Fibroblast of skin of right biceps (primary cell): ENCODE measurements at regions not wholly inside any gene's neighbourhood (a gene's known extent, or its start where the extent isn't known, plus 50 kb on each side); places are given as distances from the start of the nearest gene placed in this dataset.

Experiments
- DNase-seq: peaks from one replicate; pipeline ENCODE4 v3.0.0-alpha.2; 2013

GRCh38 chr11:19355601-19356000 is 114.9 kb upstream of the E2F8 start:
- no peak for DNase-seq

- DNase-seq = no peak
Measured at GRCh38 chr11:19353287-19353850, 112.6 kb upstream of the E2F8 start.

- no peak for DNase-seq
Measured at GRCh38 chr11:19352771-19353160, 112.0 kb upstream of the E2F8 start.

- no peak for DNase-seq
Measured at GRCh38 chr11:19352072-19352770, 111.5 kb upstream of the E2F8 start.

- no peak for DNase-seq
Measured at GRCh38 chr11:19351426-19351825, 110.7 kb upstream of the E2F8 start.

GRCh38 chr11:19350160-19350559 is 109.4 kb upstream of the E2F8 start:
- DNase-seq = no peak

- peak; percentile 33 for DNase-seq
Measured at GRCh38 chr11:19349340-19350025, 108.7 kb upstream of the E2F8 start.

GRCh38 chr11:19347911-19348310 is 107.2 kb upstream of the E2F8 start:
- DNase-seq = peak; percentile 28

- DNase-seq = peak; percentile 22
Measured at GRCh38 chr11:19345848-19346681, 105.3 kb upstream of the E2F8 start.

GRCh38 chr11:19345519-19345847 is 104.7 kb upstream of the E2F8 start:
- DNase-seq = peak; percentile 28

GRCh38 chr11:19344661-19345518 is 104.1 kb upstream of the E2F8 start:
- DNase-seq = peak; percentile 54

GRCh38 chr11:19342036-19342435 is 101.3 kb upstream of the E2F8 start:
- DNase-seq = no peak

- DNase-seq = no peak
Measured at GRCh38 chr11:19338375-19338774, 97.6 kb upstream of the E2F8 start.

GRCh38 chr11:19337779-19338178 is 97.0 kb upstream of the E2F8 start:
- DNase-seq = no peak

- no peak for DNase-seq
Measured at GRCh38 chr11:19336331-19336730, 95.6 kb upstream of the E2F8 start.

- DNase-seq = no peak
Measured at GRCh38 chr11:19332476-19332875, 91.7 kb upstream of the E2F8 start.

GRCh38 chr11:19330416-19330815 is 89.7 kb upstream of the E2F8 start:
- no peak for DNase-seq

GRCh38 chr11:19329970-19330369 is 89.2 kb upstream of the E2F8 start:
- no peak for DNase-seq

GRCh38 chr11:19328586-19329311 is 88.0 kb upstream of the E2F8 start:
- DNase-seq = no peak

- no peak for DNase-seq
Measured at GRCh38 chr11:19327280-19327679, 86.5 kb upstream of the E2F8 start.

- DNase-seq = peak; percentile 43
Measured at GRCh38 chr11:19326499-19326898, 85.8 kb upstream of the E2F8 start.

- DNase-seq = no peak
Measured at GRCh38 chr11:19323502-19323901, 82.8 kb upstream of the E2F8 start.
